Kidney (tissue), 13 donors: ENCODE measurements at regions not wholly inside any gene's neighbourhood (a gene's known extent, or its start where the extent isn't known, plus 50 kb on each side); places are given as distances from the start of the nearest gene placed in this dataset.

Experiments
- DNase-seq, 5 donors: peaks; one replicate each; pipeline ENCODE4 v3.0.0-alpha.2; 2013 to 2020
- FAIRE-seq: peaks from 2 replicates; lab custom pipeline; 2012; peaks lifted over from hg19 to GRCh38; lab: Jason Lieb, UNC
- H3K27ac ChIP-seq, 2 donors: one replicate each; pipeline ENCODE4 v1.7.0; 2013; ENCODE audit warnings: low read depth in 2 of 2, low read length in 2 of 2, inconsistent platforms in 1 of 2
- H3K27me3 ChIP-seq: one replicate; pipeline ENCODE4 v1.7.1; 2013; ENCODE audit warnings: low read length, inconsistent platforms; ENCODE audit not compliant: control insufficient read depth, insufficient read depth
- H3K36me3 ChIP-seq, 3 donors: one replicate each; pipeline versions ENCODE4 v1.7.0 to v1.7.1; 2013; ENCODE audit warnings: low read length in 3 of 3, control low read depth in 1 of 3, inconsistent platforms in 1 of 3; ENCODE audit not compliant: insufficient read depth in 3 of 3, control insufficient read depth in 2 of 3
- H3K4me1 ChIP-seq, 3 donors: one replicate each; pipeline versions ENCODE4 v1.7.0 to v1.7.1; 2013; ENCODE audit warnings: low read length in 3 of 3, inconsistent platforms in 1 of 3, low read depth in 1 of 3; ENCODE audit not compliant: control insufficient read depth in 2 of 3, insufficient read depth in 2 of 3
- H3K4me3 ChIP-seq, 3 donors: one replicate each; pipeline versions ENCODE4 v1.7.0 to v1.8.1; 2013; ENCODE audit warnings: low read length in 3 of 3, control low read depth in 1 of 3, inconsistent platforms in 1 of 3
- H3K9ac ChIP-seq, 3 donors: one replicate each; pipeline versions ENCODE4 v1.7.0 to v1.7.1; 2013; ENCODE audit warnings: low read length in 3 of 3, control low read depth in 1 of 3, inconsistent platforms in 1 of 3
- H3K9me3 ChIP-seq, 3 donors: one replicate each; pipeline versions ENCODE4 v1.7.0 to v1.7.1; 2013; ENCODE audit warnings: low read length in 3 of 3, control low read depth in 1 of 3, inconsistent platforms in 1 of 3; ENCODE audit not compliant: control insufficient read depth in 2 of 3, insufficient read depth in 1 of 3
- intact Hi-C: fragments of 100-400 bp; cut with DNase I; formaldehyde crosslinking; loops from one replicate; pipeline ENCODE4 v1.11.1; 2022
- TF ChIP-seq, protein P1 (sequence below): IDR thresholded peaks from 3 replicates; pipeline ENCODE4 v1.5.1; 2012; ENCODE audit warnings: mild to moderate bottlenecking, moderate library complexity, borderline replicate concordance; ENCODE audit not compliant: insufficient read depth; ENCODE audit errors: extremely low read depth
- donor health status: control.
- donor health status: control.
- donor health status: control.
- donor health status: control.
- donor health status: control.
- donor health status: DM: yes; HTN: yes; CAD: no.
- donor health status: Normal renal cell carcinoma (clear cell type).

DNA sequence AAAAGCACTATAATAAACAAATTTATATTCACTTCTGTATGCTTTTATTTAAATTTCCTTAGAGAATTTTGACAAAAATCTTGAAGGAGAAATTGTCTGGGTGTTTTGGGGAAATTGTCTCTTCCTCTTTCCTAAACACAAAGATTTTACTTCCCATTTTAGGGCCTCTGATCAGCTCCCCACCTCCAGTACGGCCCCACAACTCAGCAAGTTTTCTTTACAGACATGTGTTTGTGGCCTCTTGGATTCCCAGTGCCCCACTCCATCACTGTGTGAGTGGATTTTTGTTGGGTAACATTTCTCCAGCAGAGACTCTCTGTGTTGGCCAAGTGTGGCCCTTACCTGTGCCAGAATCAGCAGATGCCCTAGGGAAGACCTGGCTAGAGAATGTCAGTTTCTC, 182.8 kb upstream of the CDC14C start:
- no peak for FAIRE-seq
- no peak for DNase-seq

GRCh38 chr7:48742079-48742798, 182.1 kb upstream of the CDC14C start:
- Histone ChIP-seq H3K27me3 (no peaks in the 10 kb centered on the region), H3K9ac (no peak overlapping the region), H3K27ac (no peak overlapping the region), H3K4me1 (no peaks in the 10 kb centered on the region), H3K4me3 (no peak overlapping the region), H3K9me3 (peaks cover 0 to 3% (median 2%) of the 10 kb centered on the region in 3 donors), H3K36me3 (no peaks in the 10 kb centered on the region)
- intact Hi-C loops, result no loop called here
- TF ChIP-seq, protein P1, sequence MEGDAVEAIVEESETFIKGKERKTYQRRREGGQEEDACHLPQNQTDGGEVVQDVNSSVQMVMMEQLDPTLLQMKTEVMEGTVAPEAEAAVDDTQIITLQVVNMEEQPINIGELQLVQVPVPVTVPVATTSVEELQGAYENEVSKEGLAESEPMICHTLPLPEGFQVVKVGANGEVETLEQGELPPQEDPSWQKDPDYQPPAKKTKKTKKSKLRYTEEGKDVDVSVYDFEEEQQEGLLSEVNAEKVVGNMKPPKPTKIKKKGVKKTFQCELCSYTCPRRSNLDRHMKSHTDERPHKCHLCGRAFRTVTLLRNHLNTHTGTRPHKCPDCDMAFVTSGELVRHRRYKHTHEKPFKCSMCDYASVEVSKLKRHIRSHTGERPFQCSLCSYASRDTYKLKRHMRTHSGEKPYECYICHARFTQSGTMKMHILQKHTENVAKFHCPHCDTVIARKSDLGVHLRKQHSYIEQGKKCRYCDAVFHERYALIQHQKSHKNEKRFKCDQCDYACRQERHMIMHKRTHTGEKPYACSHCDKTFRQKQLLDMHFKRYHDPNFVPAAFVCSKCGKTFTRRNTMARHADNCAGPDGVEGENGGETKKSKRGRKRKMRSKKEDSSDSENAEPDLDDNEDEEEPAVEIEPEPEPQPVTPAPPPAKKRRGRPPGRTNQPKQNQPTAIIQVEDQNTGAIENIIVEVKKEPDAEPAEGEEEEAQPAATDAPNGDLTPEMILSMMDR, result no peak
- peak in 3 of 5 donors; percentile 15 to 27 (median 19) for DNase-seq
- no peak for FAIRE-seq

More for the DNA sequence above, 182.8 kb upstream of the CDC14C start:
- intact Hi-C loops, result no loop called here
- Histone ChIP-seq H3K36me3 (no peaks in the 10 kb centered on the region), H3K4me3 (no peak overlapping the region), H3K27ac (no peak overlapping the region), H3K27me3 (no peaks in the 10 kb centered on the region), H3K4me1 (no peaks in the 10 kb centered on the region), H3K9ac (no peak overlapping the region), H3K9me3 (peaks cover 0 to 3% (median 2%) of the 10 kb centered on the region in 3 donors)
- TF ChIP-seq, protein P1, result no peak

DNA sequence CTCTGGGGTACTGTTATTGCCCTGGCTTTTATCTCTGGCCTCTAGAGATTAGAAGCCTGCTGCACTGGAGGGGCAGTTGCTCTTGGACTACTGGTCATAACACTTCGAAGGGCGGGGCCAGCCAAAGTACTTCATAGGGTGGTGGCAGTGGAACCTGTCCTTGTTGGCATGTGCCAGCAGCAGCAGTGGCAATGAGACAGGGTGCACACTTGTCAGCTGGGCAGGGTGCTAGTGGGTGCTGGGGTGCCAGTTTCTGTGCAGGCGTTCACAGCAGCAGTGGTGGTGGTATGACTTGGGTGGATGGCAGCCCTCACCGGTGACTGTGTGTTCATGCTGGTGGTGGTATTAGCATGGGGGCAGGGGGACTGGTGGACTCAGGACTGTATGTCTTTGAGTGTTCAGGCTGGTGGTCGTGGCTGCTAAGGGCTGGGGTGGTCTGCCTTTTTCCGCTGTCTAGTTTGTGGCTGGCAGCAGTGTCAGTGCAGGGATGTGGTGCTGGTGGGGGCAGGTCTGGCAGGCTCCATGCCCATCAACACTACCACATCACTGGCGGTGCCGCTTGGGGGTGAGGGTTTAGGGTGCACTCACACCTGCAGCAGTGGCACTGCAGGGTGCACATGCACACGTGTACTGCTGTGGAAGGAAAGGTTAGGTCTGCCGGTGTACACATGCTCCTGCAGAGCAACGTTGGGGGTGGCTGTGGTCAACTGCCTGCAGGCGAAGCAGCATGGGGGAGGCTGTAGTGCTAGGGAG, 176.1 kb upstream of the CDC14C start:
- no peaks in the 10 kb centered on the region for H3K4me1 ChIP-seq
- TF ChIP-seq, protein P1, result no peak
- no peaks in the 10 kb centered on the region for H3K27me3 ChIP-seq
- intact Hi-C loops, result no loop called here
- FAIRE-seq (no peak), DNase-seq (peak in 1 of 5 donors; percentile 61)
- H3K4me3 ChIP-seq, result no peak overlapping the region
- H3K9ac ChIP-seq, result no peak overlapping the region
- H3K36me3 ChIP-seq, result no peaks in the 10 kb centered on the region
- H3K9me3 ChIP-seq, result no peaks in the 10 kb centered on the region
- no peak overlapping the region for H3K27ac ChIP-seq
